B cell (primary cell): ENCODE measurements at regions not wholly inside any gene's neighbourhood (a gene's known extent, or its start where the extent isn't known, plus 50 kb on each side); places are given as distances from the start of the nearest gene placed in this dataset.

Experiments
- ATAC-seq: fragments of 200-7000 bp; cut with Tn5 transposase; one replicate; pipeline ENCODE4 v1.10.0; 2021; ENCODE audit warnings: low read depth, mild to moderate bottlenecking, moderate number of reproducible peaks, moderate library complexity
- CTCF ChIA-PET: fragments of 350-600 bp; sonication (Branson Sonifier 250); formaldehyde crosslinking; loops from one replicate; lab custom pipeline; 2021; ENCODE audit warnings: antibody characterized with exemption, inconsistent platforms; lab: Charles Lee
- POLR2A ChIA-PET: fragments of 350-600 bp; sonication (Branson Sonifier 250); formaldehyde crosslinking; loops from one replicate; lab custom pipeline; 2021; ENCODE audit warnings: antibody characterized with exemption; lab: Charles Lee
- DNase-seq: peaks from one replicate; pipeline ENCODE4 v3.0.0; 2013
- H2AFZ ChIP-seq: 2 replicates; pipeline ENCODE4 v1.6.1; 2012; ENCODE audit warnings: mild to moderate bottlenecking, low read depth, low read length; ENCODE audit not compliant: insufficient read depth, poor library complexity, severe bottlenecking
- H3K27ac ChIP-seq, 2 donors: 1 replicate in 1 of 2; 2 replicates in 1 of 2; pipeline ENCODE4 v1.5.1; 2012 to 2013; ENCODE audit warnings: low read length in 2 of 2, mild to moderate bottlenecking in 2 of 2, moderate library complexity in 1 of 2
- H3K27me3 ChIP-seq, 4 experiments: fragments of 200-600 bp in 1 of 4; sonication (generic) in 1 of 4; replicated peaks in 1 of 4; 1 replicate in 2 of 4; 2 replicates in 2 of 4; pipeline versions ENCODE4 v1.6.1 to v1.7.0; 2013 to 2016; ENCODE audit warnings: low read length in 3 of 4, mild to moderate bottlenecking in 2 of 4, mixed read lengths in 1 of 4, moderate library complexity in 1 of 4; ENCODE audit not compliant: insufficient read depth in 4 of 4, control insufficient read depth in 3 of 4; ENCODE audit errors: control extremely low read depth in 1 of 4
- H3K36me3 ChIP-seq, 2 experiments: replicated peaks in 1 of 2; 1 replicate in 1 of 2; 2 replicates in 1 of 2; pipeline versions ENCODE4 v1.6.1 to v1.7.1; 2013; ENCODE audit warnings: low read length in 1 of 2; ENCODE audit not compliant: insufficient read depth in 2 of 2, control insufficient read depth in 1 of 2; ENCODE audit errors: control extremely low read depth in 1 of 2, extremely low read depth in 1 of 2
- H3K4me1 ChIP-seq, 2 donors: fragments of 200-600 bp in 1 of 2; sonication (generic) in 1 of 2; 1 replicate in 1 of 2; 2 replicates in 1 of 2; pipeline versions ENCODE4 v1.5.1 to v1.6.1; 2013 to 2017; ENCODE audit warnings: low read length in 2 of 2; ENCODE audit not compliant: control insufficient read depth in 2 of 2, insufficient read depth in 2 of 2
- H3K4me2 ChIP-seq: replicated peaks from 2 replicates; pipeline ENCODE3; 2012; ENCODE audit warnings: mild to moderate bottlenecking, low read depth, low read length; ENCODE audit not compliant: poor library complexity, severe bottlenecking
- H3K4me3 ChIP-seq, 5 experiments: fragments of 200-600 bp in 1 of 5; sonication (generic) in 1 of 5; 1 replicate in 3 of 5; 2 replicates in 2 of 5; pipeline versions ENCODE4 v1.5.1 to v1.7.0; 2011 to 2016; ENCODE audit warnings: low read length in 4 of 5, mild to moderate bottlenecking in 4 of 5, low read depth in 2 of 5, control low read depth in 1 of 5, moderate library complexity in 1 of 5; ENCODE audit not compliant: insufficient read depth in 1 of 5; ENCODE audit errors: control extremely low read depth in 1 of 5, extremely low read depth in 1 of 5
- H3K79me2 ChIP-seq: fragments of 200-600 bp; sonication (generic); one replicate; pipeline ENCODE4 v1.6.0; 2016; ENCODE audit warnings: low read length; ENCODE audit not compliant: control insufficient read depth, insufficient read depth
- H3K9ac ChIP-seq: fragments of 200-600 bp; sonication (generic); 2 replicates; pipeline ENCODE4 v1.6.1; 2017; ENCODE audit warnings: mild to moderate bottlenecking, low read length, moderate library complexity
- H3K9me3 ChIP-seq, 3 donors: one replicate each; pipeline versions ENCODE4 v1.6.1 to v1.7.1; 2013; ENCODE audit warnings: low read length in 2 of 3; ENCODE audit not compliant: control insufficient read depth in 2 of 3, insufficient read depth in 1 of 3; ENCODE audit errors: control extremely low read depth in 1 of 3
- H4K20me1 ChIP-seq: 2 replicates; pipeline ENCODE4 v1.6.0; 2012; ENCODE audit warnings: mild to moderate bottlenecking, low read length; ENCODE audit not compliant: insufficient read depth, control insufficient read depth, poor library complexity, severe bottlenecking
- H3K27ac Mint-ChIP-seq: one replicate; pipeline ENCODE4 v1.8.0; 2021; ENCODE audit warnings: mixed read lengths
- H3K27me3 Mint-ChIP-seq: one replicate; pipeline ENCODE4 v1.8.0; 2021; ENCODE audit warnings: mixed read lengths
- H3K4me1 Mint-ChIP-seq: one replicate; pipeline ENCODE4 v1.8.0; 2021; ENCODE audit warnings: mixed read lengths
- H3K4me3 Mint-ChIP-seq: one replicate; pipeline ENCODE4 v1.8.0; 2021; ENCODE audit warnings: mixed read lengths
- H3K9me3 Mint-ChIP-seq: one replicate; pipeline ENCODE4 v1.8.0; 2022; ENCODE audit warnings: mixed read lengths; ENCODE audit not compliant: insufficient read depth
- EZH2 ChIP-seq: IDR thresholded peaks from 2 replicates; pipeline ENCODE4 v1.6.1; 2012; ENCODE audit warnings: borderline replicate concordance, low read depth, mild to moderate bottlenecking, moderate library complexity, low read length; ENCODE audit not compliant: insufficient read depth, poor library complexity, severe bottlenecking
- WGBS: methylation state at CpG from one replicate; pipeline ENCODE4 v1.1.5; 2013; ENCODE audit warnings: missing lambda C conversion rate; ENCODE audit not compliant: insufficient coverage; 5-methylcytosine and 5-hydroxymethylcytosine counted together
- intact Hi-C: fragments of 100-400 bp; cut with micrococcal nuclease; formaldehyde crosslinking; loops from one replicate; pipeline ENCODE4 v1.10.0; 2022
- TF ChIP-seq, protein P1 (sequence below): fragments of 200-600 bp; IDR thresholded peaks from one replicate; pipeline ENCODE4 v1.8.0; 2022; ENCODE audit warnings: antibody characterized with exemption, mild to moderate bottlenecking

DNA sequence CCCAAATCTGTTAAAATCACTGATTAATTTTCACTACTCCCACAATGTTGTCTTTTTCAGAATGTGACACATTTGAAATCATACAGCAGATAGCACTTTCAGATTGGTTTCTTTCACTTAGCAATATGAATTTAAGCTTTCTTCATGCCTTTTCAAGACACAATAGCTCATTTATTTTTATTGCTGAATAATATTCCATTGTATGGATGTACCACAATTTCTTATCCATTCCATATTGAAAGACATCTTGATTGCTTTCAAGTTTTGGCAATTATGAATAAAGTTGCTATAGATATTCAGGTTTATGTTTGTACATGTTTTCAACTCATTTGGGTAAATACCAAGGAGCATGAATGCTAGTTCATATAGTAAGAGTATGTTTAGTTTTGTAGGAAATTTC is 2635.6 kb upstream of the PCDH20 start:
- H3K4me1 Mint-ChIP-seq, result no peaks in the 10 kb centered on the region
- no peaks in the 10 kb centered on the region for H3K27me3 Mint-ChIP-seq
- ATAC-seq (no peak), DNase-seq (no peak)
- H3K4me3 Mint-ChIP-seq, result no peak overlapping the region
- intact Hi-C loops, result no loop called here
- Histone ChIP-seq H3K79me2 (no peaks in the 10 kb centered on the region), H3K4me3 (no peak overlapping the region), H3K36me3 (no peaks in the 10 kb centered on the region), H4K20me1 (no peaks in the 10 kb centered on the region), H3K27me3 (no peaks in the 10 kb centered on the region), H2AFZ (no peak overlapping the region), H3K4me1 (no peaks in the 10 kb centered on the region), H3K4me2 (no peak overlapping the region), H3K27ac (no peak overlapping the region), H3K9me3 (no peaks in the 10 kb centered on the region), H3K9ac (no peak overlapping the region)
- peaks cover 3% of the 10 kb centered on the region for H3K9me3 Mint-ChIP-seq
- ChIA-PET POLR2A (no interaction called here), CTCF (no interaction called here)
- TF ChIP-seq EZH2, result no peak
- TF ChIP-seq, protein P1, sequence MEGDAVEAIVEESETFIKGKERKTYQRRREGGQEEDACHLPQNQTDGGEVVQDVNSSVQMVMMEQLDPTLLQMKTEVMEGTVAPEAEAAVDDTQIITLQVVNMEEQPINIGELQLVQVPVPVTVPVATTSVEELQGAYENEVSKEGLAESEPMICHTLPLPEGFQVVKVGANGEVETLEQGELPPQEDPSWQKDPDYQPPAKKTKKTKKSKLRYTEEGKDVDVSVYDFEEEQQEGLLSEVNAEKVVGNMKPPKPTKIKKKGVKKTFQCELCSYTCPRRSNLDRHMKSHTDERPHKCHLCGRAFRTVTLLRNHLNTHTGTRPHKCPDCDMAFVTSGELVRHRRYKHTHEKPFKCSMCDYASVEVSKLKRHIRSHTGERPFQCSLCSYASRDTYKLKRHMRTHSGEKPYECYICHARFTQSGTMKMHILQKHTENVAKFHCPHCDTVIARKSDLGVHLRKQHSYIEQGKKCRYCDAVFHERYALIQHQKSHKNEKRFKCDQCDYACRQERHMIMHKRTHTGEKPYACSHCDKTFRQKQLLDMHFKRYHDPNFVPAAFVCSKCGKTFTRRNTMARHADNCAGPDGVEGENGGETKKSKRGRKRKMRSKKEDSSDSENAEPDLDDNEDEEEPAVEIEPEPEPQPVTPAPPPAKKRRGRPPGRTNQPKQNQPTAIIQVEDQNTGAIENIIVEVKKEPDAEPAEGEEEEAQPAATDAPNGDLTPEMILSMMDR, result no peak
- H3K27ac Mint-ChIP-seq, result no peak overlapping the region

DNA sequence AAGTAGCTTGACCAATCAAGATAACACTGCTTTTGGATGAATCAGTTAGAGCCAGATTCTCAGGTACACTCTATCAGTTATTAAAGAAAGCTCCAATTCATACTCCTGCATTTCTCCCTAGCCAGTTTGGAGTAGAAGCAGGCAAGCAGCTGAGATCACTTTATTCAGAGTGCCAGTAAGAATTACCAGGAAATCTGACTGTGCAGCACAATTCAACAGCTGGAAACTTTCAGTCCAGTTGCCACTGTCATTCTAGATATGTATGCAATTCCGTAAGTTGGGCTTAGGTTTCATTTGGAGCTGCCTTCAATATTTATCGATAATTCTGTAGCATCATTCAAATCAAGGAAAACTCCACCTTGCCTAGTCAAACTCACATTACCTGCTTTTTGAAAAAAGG is 2625.6 kb upstream of the PCDH20 start:
- Histone ChIP-seq H3K79me2 (no peaks in the 10 kb centered on the region), H3K4me1 (no peaks in the 10 kb centered on the region), H4K20me1 (no peaks in the 10 kb centered on the region), H3K4me2 (no peak overlapping the region), H3K27me3 (no peaks in the 10 kb centered on the region), H3K9ac (no peak overlapping the region), H3K9me3 (no peaks in the 10 kb centered on the region), H2AFZ (no peak overlapping the region), H3K27ac (no peak overlapping the region), H3K4me3 (no peak overlapping the region), H3K36me3 (no peaks in the 10 kb centered on the region)
- WGBS, result no CpG with 5 or more reads among the region's 2 CpGs
- DNase-seq (no peak), ATAC-seq (no peak)
- no peaks in the 10 kb centered on the region for H3K27me3 Mint-ChIP-seq
- intact Hi-C loops, result no loop called here
- no peaks in the 10 kb centered on the region for H3K9me3 Mint-ChIP-seq
- no peaks in the 10 kb centered on the region for H3K4me1 Mint-ChIP-seq
- POLR2A ChIA-PET, result no interaction called here
- H3K4me3 Mint-ChIP-seq, result no peak overlapping the region
- H3K27ac Mint-ChIP-seq, result no peak overlapping the region
- CTCF ChIA-PET, result no interaction called here
- TF ChIP-seq, protein P1, result no peak
- no peak for TF ChIP-seq EZH2
